Inferior parietal cortex (tissue), 1 donor: ENCODE measurements at regions not wholly inside any gene's neighbourhood (a gene's known extent, or its start where the extent isn't known, plus 50 kb on each side); places are given as distances from the start of the nearest gene placed in this dataset.

Experiments
- DNase-seq: peaks from one replicate; pipeline ENCODE4 v3.0.0-alpha.2; 2016; ENCODE audit errors: extremely low spot score

DNA sequence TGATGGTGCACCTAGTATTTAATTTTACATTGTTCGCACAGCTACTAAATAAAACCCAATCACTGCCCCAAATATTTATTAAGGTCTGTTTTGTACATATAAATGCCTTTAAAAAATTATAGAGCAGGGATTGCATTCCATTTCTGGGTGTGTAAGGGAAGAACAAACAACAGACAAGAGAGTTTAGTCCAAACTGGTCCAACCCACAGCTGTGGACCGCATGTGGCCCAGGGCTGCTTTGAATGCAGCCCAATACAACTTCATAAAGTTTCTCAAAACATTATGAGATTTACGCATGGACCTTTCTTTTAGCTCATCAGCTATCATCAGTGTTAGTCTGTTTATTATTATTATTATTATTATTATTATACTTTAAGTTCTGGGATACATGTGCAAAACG is 114.8 kb upstream of the LRATD1 start:
- no peak for DNase-seq

DNA sequence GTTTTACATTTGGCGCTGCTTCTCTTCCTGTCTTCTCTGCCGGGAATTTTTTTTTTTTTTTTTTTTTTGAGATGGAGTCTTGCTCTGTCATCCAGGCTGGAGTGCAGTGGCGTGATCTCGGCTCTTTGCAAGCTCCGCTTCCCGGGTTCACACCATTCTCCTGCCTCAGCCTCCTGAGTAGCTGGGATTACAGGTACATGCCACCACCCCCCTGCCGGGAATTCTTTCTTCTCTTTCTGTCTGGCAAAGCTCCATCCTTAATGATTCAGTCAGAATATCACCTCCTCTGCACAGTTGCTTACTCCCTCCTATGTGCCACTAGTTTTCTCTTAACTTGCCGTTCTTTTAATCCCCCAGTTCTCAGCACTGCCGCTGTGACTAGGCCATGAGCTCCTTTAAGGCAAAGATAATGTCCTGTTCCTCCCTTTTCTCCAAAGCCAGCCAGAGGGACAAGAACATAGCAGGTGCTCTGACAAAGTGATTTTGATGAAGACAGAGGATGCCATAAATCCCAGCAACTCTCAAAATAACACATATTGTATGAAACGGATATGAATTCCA is 112.1 kb upstream of the LRATD1 start:
- peak; percentile 54 for DNase-seq

DNA sequence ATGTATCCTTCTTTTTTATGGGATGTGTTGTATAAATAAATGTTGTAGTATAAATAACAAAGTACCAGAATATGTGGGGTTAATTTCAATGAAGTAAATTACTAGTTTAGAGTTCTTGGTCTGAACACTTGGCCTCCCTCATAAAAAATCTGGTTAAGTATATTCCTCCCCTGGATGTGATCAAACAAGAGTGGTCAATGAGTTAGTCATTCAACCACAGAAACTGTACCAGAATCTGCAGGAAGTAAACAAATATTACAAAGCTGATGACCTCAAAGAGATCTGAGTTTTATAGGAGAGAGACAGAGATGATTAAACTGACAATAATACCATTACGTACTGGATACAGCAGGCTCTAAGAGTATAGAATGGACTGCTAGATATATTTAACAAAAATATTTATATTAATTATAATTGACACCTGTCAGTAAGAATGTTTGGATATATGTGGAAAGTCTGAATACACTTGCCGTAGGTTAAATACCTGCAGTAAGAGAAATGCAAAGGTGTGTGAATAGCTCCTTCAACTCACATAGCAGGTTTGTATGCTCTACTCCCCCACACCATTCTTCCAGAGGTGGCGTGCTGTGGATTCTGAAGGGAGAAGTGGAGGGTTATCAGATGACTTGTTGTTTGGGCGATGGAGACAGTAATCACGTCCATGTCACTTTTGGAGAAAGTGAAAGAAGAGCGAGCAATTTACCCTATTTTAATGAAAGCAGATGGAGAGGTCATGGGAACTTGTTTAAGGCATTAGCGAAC is 108.3 kb upstream of the LRATD1 start:
- no peak for DNase-seq

DNA sequence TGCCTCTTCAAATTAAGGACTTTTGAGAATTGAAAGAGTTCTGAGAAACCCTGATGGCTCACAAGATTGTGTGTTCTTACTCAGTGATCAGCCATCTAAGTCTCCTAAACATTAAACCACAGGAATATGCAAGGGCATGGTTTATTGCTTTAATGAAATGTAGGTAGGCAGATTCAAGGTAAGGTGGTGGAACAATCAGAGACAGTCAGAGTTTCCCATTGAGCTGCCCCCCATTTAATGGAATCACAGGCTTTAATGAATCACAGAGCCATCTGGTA is 107.8 kb upstream of the LRATD1 start:
- no peak for DNase-seq

- no peak for DNase-seq
Measured at GRCh38 chr2:14530506-14530905, 102.0 kb upstream of the LRATD1 start.

DNA sequence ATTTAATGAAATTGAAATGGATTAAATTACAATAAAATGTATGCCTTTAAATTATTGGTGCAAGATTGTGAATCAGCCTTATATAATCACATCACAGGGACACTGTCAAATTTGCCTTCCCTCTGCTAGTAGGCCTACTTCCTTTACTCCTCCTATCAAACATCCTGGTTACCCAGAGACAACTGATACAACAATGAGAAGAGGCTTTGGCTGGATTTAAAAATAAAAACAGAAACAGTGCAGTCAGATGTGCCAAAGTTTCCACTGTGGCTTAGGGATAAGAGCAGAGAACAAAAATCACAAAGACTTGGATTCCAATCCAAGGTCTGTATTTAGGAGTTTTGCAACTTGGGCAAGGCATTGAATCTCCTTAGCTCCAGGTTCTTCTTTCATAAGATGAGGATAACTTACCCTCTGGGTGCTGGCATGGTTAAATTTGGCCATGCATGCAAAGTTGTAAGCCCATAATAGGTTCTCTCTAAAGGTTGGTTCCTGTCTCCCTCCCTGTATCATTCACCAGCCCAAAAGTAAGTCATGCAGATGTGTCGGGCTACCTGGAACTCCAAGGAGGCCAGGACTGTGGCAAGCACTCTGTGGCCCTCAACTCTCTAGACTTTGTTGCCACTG is 99.3 kb upstream of the LRATD1 start:
- DNase-seq = no peak

DNA sequence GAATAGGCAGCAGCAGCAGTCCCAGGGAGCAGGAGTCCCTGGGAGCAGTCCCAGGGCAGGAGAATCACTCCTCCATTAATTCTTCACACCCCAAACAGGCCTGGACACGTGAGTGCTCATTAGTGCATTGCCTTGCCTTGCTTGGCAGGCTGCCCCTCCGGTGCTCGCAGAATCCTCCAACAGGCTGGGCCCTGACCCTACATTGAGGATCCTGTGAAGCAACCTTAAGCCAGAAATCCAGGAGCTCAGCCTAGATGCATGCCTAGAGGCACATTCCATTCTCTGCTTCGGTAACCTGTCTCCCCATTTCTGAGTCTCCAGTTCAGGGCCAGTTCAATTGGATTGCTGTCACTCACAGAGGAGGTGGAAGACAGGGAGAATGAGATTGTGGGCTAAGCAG is 97.4 kb upstream of the LRATD1 start:
- DNase-seq = no peak

DNA sequence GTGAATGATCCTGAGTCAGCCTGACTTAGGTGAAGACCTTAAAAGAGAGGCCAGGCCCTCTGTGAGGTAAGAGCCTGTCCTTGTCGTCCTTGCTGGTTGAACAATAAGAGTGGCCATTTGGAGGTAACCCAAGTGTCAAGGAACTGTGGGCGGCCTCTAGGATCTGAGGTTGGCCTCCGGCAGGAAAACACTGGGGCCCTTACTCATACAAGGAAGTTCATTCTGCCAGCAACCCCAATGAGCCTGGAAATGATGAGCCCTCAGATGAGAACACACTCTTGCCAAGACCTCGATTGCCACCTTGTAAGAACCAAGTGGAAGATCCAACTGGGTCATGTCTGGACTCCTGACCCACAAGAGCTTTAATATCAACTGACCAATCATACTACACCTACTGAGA is 95.5 kb upstream of the LRATD1 start:
- DNase-seq = no peak

GRCh38 chr2:14540015-14540414 is 92.5 kb upstream of the LRATD1 start:
- no peak for DNase-seq

GRCh38 chr2:14543284-14543683 is 89.2 kb upstream of the LRATD1 start:
- DNase-seq = no peak

DNA sequence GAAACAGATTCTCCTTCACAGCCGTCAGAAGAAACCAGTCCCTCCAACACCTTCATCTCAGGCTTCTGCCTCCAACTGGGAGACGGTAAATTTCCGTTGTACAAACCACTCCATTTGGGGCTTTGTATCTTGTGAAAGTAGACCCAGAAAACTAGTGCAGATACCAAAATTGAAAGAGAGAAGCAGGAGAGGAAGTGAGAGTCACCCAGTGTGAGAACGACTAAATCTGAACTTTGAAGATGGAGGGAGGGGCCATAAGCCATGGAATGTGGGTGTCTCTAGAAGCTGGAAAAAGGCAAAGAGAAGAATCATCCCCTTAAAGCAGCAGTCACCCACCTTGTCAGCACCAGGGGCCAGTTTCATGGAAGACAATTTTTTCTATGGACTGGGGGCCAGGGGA is 88.3 kb upstream of the LRATD1 start:
- DNase-seq = no peak

DNA sequence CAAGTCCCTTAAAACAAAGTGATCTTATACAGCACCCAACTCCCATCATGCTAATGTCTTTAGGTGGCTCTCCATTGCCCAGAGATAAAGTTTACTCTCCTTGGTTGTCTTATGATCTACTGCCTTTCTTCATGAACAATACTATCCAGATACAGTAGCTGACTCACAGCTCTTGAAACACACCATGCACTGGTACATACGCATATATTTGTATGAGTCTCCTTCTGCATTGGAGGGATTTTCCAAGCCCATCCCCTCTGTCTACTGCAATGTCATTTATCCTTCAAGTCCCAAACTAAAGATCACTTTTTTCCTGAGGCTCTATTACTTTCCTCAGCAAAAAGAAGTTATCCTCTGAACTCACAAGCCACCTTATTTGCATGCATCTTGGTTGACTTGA is 84.7 kb upstream of the LRATD1 start:
- DNase-seq = no peak

DNA sequence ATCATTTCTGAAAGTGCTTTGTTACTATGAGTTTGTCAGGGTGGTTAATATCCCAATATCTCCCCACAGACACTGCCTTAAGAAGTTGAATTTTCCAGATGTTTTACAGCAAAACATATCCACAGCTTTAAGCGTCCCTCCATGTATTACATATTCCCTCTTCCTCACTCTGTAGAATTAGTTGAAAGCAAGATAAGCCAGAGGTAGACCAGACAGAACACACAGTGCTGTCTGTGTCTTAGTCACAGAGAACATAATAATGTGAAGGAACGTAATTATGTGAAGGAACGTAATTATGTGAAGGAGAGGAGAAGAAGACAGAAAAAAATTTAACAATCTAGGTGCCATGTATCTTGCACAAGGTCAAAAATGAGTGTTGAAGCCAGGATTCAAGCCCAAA is 81.9 kb upstream of the LRATD1 start:
- DNase-seq = no peak

GRCh38 chr2:14551069-14551468 is 81.4 kb upstream of the LRATD1 start:
- no peak for DNase-seq

GRCh38 chr2:14552286-14552685 is 80.2 kb upstream of the LRATD1 start:
- DNase-seq = no peak

GRCh38 chr2:14552818-14553217 is 79.7 kb upstream of the LRATD1 start:
- no peak for DNase-seq

- DNase-seq = no peak
Measured at GRCh38 chr2:14554849-14555545, 77.5 kb upstream of the LRATD1 start.

GRCh38 chr2:14557111-14557510 is 75.4 kb upstream of the LRATD1 start:
- DNase-seq = no peak

DNA sequence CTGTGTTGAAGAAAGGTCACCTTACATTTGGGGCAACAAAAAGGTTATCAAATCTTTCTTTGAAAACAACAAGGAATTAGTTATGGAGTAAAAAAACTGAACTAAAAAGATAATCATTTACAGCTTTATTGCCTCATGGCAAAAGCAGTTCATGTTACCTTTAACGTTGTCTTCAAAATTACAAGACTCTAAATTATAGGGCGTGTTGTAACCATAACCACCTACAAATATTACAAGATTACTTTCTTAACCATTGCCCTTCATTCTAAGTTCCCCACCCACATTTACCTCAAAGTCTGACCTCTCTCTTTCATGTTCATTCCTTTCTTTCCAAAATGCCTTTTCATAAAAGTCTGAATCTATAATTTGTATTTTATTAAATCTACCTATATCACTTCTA is 74.6 kb upstream of the LRATD1 start:
- DNase-seq = no peak

GRCh38 chr2:14558335-14558919 is 74.1 kb upstream of the LRATD1 start:
- no peak for DNase-seq

DNA sequence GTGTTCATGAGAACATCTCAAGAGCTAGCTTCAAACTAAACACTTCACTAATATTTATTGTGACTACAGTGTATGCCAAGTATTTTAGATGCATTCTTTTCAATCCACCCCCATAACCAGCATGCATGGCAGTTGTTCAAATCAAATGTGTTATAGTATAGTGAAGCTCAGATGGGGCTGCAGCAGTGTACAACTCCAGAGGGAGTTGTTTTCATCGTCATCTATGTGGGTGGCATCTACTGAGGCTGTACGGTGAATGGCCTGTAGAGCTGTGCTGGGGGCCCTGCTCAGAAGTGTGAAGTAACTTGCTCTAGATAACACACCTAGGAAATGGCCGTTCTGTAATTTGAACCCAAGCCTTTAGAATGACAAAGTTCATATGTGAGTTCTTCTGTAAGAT is 71.8 kb upstream of the LRATD1 start:
- no peak for DNase-seq

GRCh38 chr2:14563324-14563723 is 69.2 kb upstream of the LRATD1 start:
- DNase-seq = no peak

DNA sequence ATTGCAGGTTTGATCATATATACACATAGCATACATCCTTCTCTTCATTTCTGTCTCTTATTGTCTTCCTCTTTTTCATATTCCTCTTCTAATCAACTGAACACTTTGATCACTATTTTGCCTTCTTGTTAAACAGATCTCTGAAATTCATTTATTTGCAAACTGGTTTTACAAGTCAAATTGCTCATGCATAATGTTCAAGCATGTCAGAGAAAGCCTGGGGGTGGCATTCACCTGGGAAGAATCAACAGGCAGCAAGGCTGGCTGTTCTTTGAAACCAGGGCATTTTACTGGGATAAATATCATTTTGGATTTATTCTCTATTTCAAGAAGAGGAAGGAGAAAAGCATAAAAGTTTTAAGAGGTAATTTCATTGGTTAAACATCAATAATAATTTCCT is 66.9 kb upstream of the LRATD1 start:
- no peak for DNase-seq
